HepG2 (cell line): ENCODE measurements at regions not wholly inside any gene's neighbourhood (a gene's known extent, or its start where the extent isn't known, plus 50 kb on each side); places are given as distances from the start of the nearest gene placed in this dataset.

Experiments
- ATAC-seq: fragments of 200-7000 bp; cut with Tn5 transposase; 3 replicates; pipeline ENCODE4 v1.9.1; 2020; ENCODE audit warnings: mild to moderate bottlenecking, moderate library complexity
- BruUV-seq: library from RNA; stranded (reverse); fragments of 400-500 nt; replicated peaks from 2 replicates; lab custom pipeline; 2021; lab: Mats Ljungman, UMichigan
- CTCF ChIA-PET: fragments of 300-600 bp; formaldehyde crosslinking; extraction: SDS; loops from one replicate; lab custom pipeline; 2021; ENCODE audit warnings: low total read pairs, inconsistent platforms, low intra/inter-chr PET ratio; lab: Yijun Ruan, JAX
- POLR2A ChIA-PET: fragments of 350-600 bp; sonication (Branson Sonifier 250); formaldehyde crosslinking; loops from one replicate; lab custom pipeline; 2020; ENCODE audit warnings: antibody characterized with exemption, inconsistent platforms; lab: Yijun Ruan, JAX
- DNase-seq: peaks from one replicate; pipeline ENCODE4 v3.0.0-alpha.2; 2015; ENCODE audit warnings: low spot score
- FAIRE-seq: peaks from 3 replicates; lab custom pipeline; 2011; peaks lifted over from hg19 to GRCh38; lab: Jason Lieb, UNC
- H2AFZ ChIP-seq: one replicate; pipeline ENCODE4 v1.6.1; 2011; ENCODE audit warnings: low read length, inconsistent platforms
- H3K27ac ChIP-seq: fragments of 300-600 bp; 3 replicates; pipeline ENCODE4 v1.8.0; 2011; ENCODE audit warnings: mixed run types, mild to moderate bottlenecking, mixed read lengths, low read length, inconsistent platforms; ENCODE audit not compliant: insufficient read depth; ENCODE audit errors: extremely low read length
- H3K27me3 ChIP-seq, 2 experiments: fragments of 200-600 bp in 1 of 2; 2 replicates in 1 of 2; 3 replicates in 1 of 2; pipeline versions ENCODE4 v1.6.0 to v1.8.0; 2011; ENCODE audit warnings: low read length in 2 of 2, mild to moderate bottlenecking in 2 of 2, moderate library complexity in 2 of 2, inconsistent platforms in 1 of 2; ENCODE audit not compliant: insufficient read depth in 2 of 2, control insufficient read depth in 1 of 2
- H3K36me3 ChIP-seq, 2 experiments: fragments of 200-600 bp in 1 of 2; replicated peaks in 1 of 2; 2 replicates in 1 of 2; 3 replicates in 1 of 2; pipeline versions ENCODE4 v1.5.1 to v1.8.0; 2011; ENCODE audit warnings: low read length in 2 of 2, inconsistent platforms in 1 of 2; ENCODE audit not compliant: insufficient read depth in 2 of 2, control insufficient read depth in 1 of 2
- H3K4me1 ChIP-seq: 2 replicates; pipeline ENCODE4 v1.5.1; 2012; ENCODE audit warnings: low read length, inconsistent platforms; ENCODE audit not compliant: insufficient read depth
- H3K4me2 ChIP-seq: 2 replicates; pipeline ENCODE4 v1.6.0; 2011; ENCODE audit warnings: low read depth, low read length, inconsistent platforms
- H3K4me3 ChIP-seq, 3 experiments: fragments of 200-600 bp in 1 of 3; sonication (generic), shearing (Covaris generic) in 1 of 3; replicated peaks in 1 of 3; 2 replicates each; pipeline ENCODE4 v1.5.1; 2011 to 2016; ENCODE audit warnings: low read length in 3 of 3, inconsistent platforms in 2 of 3, low read depth in 2 of 3, mild to moderate bottlenecking in 2 of 3, control low read depth in 1 of 3, mixed read lengths in 1 of 3; ENCODE audit not compliant: insufficient read depth in 1 of 3
- H3K79me2 ChIP-seq: one replicate; pipeline ENCODE4 v1.6.1; 2011; ENCODE audit warnings: low read length, inconsistent platforms; ENCODE audit not compliant: insufficient read depth
- H3K9ac ChIP-seq: 2 replicates; pipeline ENCODE4 v1.6.0; 2011; ENCODE audit warnings: mild to moderate bottlenecking, low read depth, low read length, inconsistent platforms; ENCODE audit not compliant: insufficient read depth
- H3K9me3 ChIP-seq: 2 replicates; pipeline ENCODE4 v1.5.1; 2012; ENCODE audit warnings: mild to moderate bottlenecking, low read length
- H4K20me1 ChIP-seq: 2 replicates; pipeline ENCODE4 v1.6.0; 2011; ENCODE audit warnings: inconsistent platforms, mild to moderate bottlenecking, low read length, moderate library complexity; ENCODE audit not compliant: insufficient read depth
- BORCS8-MEF2B ChIP-seq: sonication (generic); formaldehyde crosslinking; IDR thresholded peaks from 2 replicates; pipeline ENCODE4 v1.8.0; 2022; ENCODE audit warnings: mild to moderate bottlenecking, missing genetic modification reagents
- CREBL2 ChIP-seq: sonication (generic); formaldehyde crosslinking; IDR thresholded peaks from 2 replicates; pipeline ENCODE4 v1.8.1; 2023; ENCODE audit warnings: missing genetic modification reagents, mild to moderate bottlenecking, borderline replicate concordance
- MAFK ChIP-seq, 2 experiments: IDR thresholded peaks in 1 of 2; conservative IDR thresholded peaks in 1 of 2; 2 replicates each; pipeline ENCODE4 v1.6.1; 2011; ENCODE audit warnings: improper control_type of control experiment in 2 of 2, low read length in 2 of 2
- NFKB2 ChIP-seq: sonication (generic); formaldehyde crosslinking; IDR thresholded peaks from 2 replicates; pipeline ENCODE4 v1.4.0; 2020; ENCODE audit warnings: missing genetic modification reagents, borderline replicate concordance
- NONO ChIP-seq, 2 experiments: fragments of 450-650 bp in 1 of 2; sonication (generic) in 1 of 2; formaldehyde crosslinking in 1 of 2; IDR thresholded peaks in 1 of 2; conservative IDR thresholded peaks in 1 of 2; 2 replicates each; pipeline versions ENCODE4 v1.6.1 to v1.8.0; 2017 to 2022; ENCODE audit warnings: mild to moderate bottlenecking in 1 of 2, missing genetic modification reagents in 1 of 2, moderate library complexity in 1 of 2
- ZNF138 ChIP-seq: sonication (generic); formaldehyde crosslinking; IDR thresholded peaks from 2 replicates; pipeline ENCODE4 v1.5.0; 2020; ENCODE audit warnings: mild to moderate bottlenecking, low read depth, missing genetic modification reagents
- ZNF276 ChIP-seq: sonication (generic); formaldehyde crosslinking; IDR thresholded peaks from 2 replicates; pipeline ENCODE4 v1.4.0; 2020; ENCODE audit warnings: mild to moderate bottlenecking, low read depth, missing genetic modification reagents
- ZNF30 ChIP-seq: sonication (generic); formaldehyde crosslinking; IDR thresholded peaks from 2 replicates; pipeline ENCODE4 v1.5.0; 2020; ENCODE audit warnings: mild to moderate bottlenecking, missing genetic modification reagents
- ZNF564 ChIP-seq: sonication (generic); formaldehyde crosslinking; IDR thresholded peaks from 2 replicates; pipeline ENCODE4 v1.8.1; 2023; ENCODE audit warnings: mild to moderate bottlenecking, missing genetic modification reagents
- WGBS: methylation state at CpG from one replicate; pipeline ENCODE4 v1.1.6; 2017; ENCODE audit warnings: low lambda C conversion rate; 5-methylcytosine and 5-hydroxymethylcytosine counted together
- in situ Hi-C: cut with HindIII; loops from 2 replicates; pipeline ENCODE4 v1.10.0; 2017; ENCODE audit warnings: low pct_unique_long_range_greater_than_20kb; ENCODE audit not compliant: extremely low pct_ligation_motif_present
- intact Hi-C: fragments of 100-400 bp; cut with micrococcal nuclease; formaldehyde crosslinking; loops from one replicate; pipeline ENCODE4 v1.10.0; 2022; ENCODE audit not compliant: unreplicated experiment
- TF ChIP-seq, protein P1 (sequence below): IDR thresholded peaks from 2 replicates; pipeline ENCODE4 v1.6.1; 2012; ENCODE audit warnings: inconsistent platforms

- H2AFZ ChIP-seq, result no peak overlapping the region
- ATAC-seq, result no peak
- H3K4me1 ChIP-seq, result no peaks in the 10 kb centered on the region
- H3K9ac ChIP-seq, result no peak overlapping the region
- H3K79me2 ChIP-seq, result no peaks in the 10 kb centered on the region
- CTCF ChIA-PET, result no interaction called here
- no peaks in the 10 kb centered on the region for H3K9me3 ChIP-seq
- in situ Hi-C loops, result no loop called here
- 1% methylated on average over 2 of the region's 2 CpGs for WGBS
- FAIRE-seq, result no peak
- H3K36me3 ChIP-seq, result no peaks in the 10 kb centered on the region
- H4K20me1 ChIP-seq, result no peaks in the 10 kb centered on the region
- no peak for DNase-seq
- TF ChIP-seq CREBL2 (CRISPR knock-in tag) (no peak), ZNF564 (no peak), ZNF138 (no peak), BORCS8-MEF2B (no peak), ZNF276 (CRISPR knock-in tag) (no peak), NFKB2 (CRISPR knock-in tag) (no peak), NONO (IDR thresholded peaks at IDR 0.05) (no peak), NONO (CRISPR knock-in tag; conservative IDR thresholded peaks at IDR 0.05) (no peak), ZNF30 (CRISPR knock-in tag) (no peak), MAFK (conservative IDR thresholded peaks at IDR 0.05 in 1 of 2, IDR thresholded peaks at IDR 0.05 in 1 of 2; ENCODE audit: low read length in 2 of 2) (no peak)
- TF ChIP-seq, protein P1, sequence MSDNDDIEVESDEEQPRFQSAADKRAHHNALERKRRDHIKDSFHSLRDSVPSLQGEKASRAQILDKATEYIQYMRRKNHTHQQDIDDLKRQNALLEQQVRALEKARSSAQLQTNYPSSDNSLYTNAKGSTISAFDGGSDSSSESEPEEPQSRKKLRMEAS, result no peak
- TF ChIP-seq, all 625 proteins: peak for 0
- H3K4me3 ChIP-seq, result no peak overlapping the region
- POLR2A ChIA-PET, result no interaction called here
- intact Hi-C loops, result loop anchor here (10.0 kb wide), 1 partner anchor 554 kb away; no protein-coding TSS in a partner anchor
- no TSS peak for BruUV-seq
- H3K27ac ChIP-seq, result no peak overlapping the region
- H3K4me2 ChIP-seq, result no peak overlapping the region
- H3K27me3 ChIP-seq, result no peaks in the 10 kb centered on the region
These were observed 1499.9 kb upstream of the PCDH10 start for GRCh38 chr4:131649227-131649626.
